HG02642 (cell line): ENCODE measurements at regions not wholly inside any gene's neighbourhood (a gene's known extent, or its start where the extent isn't known, plus 50 kb on each side); places are given as distances from the start of the nearest gene placed in this dataset.

Source experiments
- ATAC-seq: cut with Tn5 transposase; IDR thresholded peaks from one replicate; pipeline ENCODE4 v1.9.1; 2021; ENCODE audit warnings: mild to moderate bottlenecking; ENCODE audit not compliant: unreplicated experiment, poor library complexity

- ATAC-seq, result no peak
These were observed 579.7 kb upstream of the ZNF608 start for GRCh38 chr5:125326150-125326510.

GRCh38 chr5:125327676-125328075 is 581.2 kb upstream of the ZNF608 start:
- no peak for ATAC-seq

- no peak for ATAC-seq
These were observed 585.7 kb upstream of the ZNF608 start for GRCh38 chr5:125331987-125332598.

- no peak for ATAC-seq
These were observed 587.0 kb upstream of the ZNF608 start for GRCh38 chr5:125333416-125333815.

GRCh38 chr5:125336401-125336800 is 590.0 kb upstream of the ZNF608 start:
- no peak for ATAC-seq

GRCh38 chr5:125337294-125337693 is 590.9 kb upstream of the ZNF608 start:
- ATAC-seq, result no peak

- ATAC-seq, result no peak
These were observed 592.2 kb upstream of the ZNF608 start for GRCh38 chr5:125338440-125339174.

- ATAC-seq, result no peak
These were observed 595.0 kb upstream of the ZNF608 start for GRCh38 chr5:125341436-125341835.

GRCh38 chr5:125343015-125343414 is 596.6 kb upstream of the ZNF608 start:
- ATAC-seq, result no peak

GRCh38 chr5:125346316-125346715 is 599.9 kb upstream of the ZNF608 start:
- ATAC-seq, result no peak

- no peak for ATAC-seq
These were observed 601.8 kb upstream of the ZNF608 start for GRCh38 chr5:125348221-125348692.

GRCh38 chr5:125348936-125349831 is 602.7 kb upstream of the ZNF608 start:
- ATAC-seq, result no peak

- no peak for ATAC-seq
These were observed 611.2 kb upstream of the ZNF608 start for GRCh38 chr5:125357660-125358059.

GRCh38 chr5:125365747-125366146 is 619.3 kb upstream of the ZNF608 start:
- ATAC-seq, result no peak

GRCh38 chr5:125367702-125368101 is 621.3 kb upstream of the ZNF608 start:
- ATAC-seq, result no peak

- no peak for ATAC-seq
These were observed 624.2 kb upstream of the ZNF608 start for GRCh38 chr5:125370461-125371205.

GRCh38 chr5:125372694-125373631 is 626.5 kb upstream of the ZNF608 start:
- no peak for ATAC-seq

- ATAC-seq, result no peak
These were observed 628.7 kb upstream of the ZNF608 start for GRCh38 chr5:125375143-125375542.

- no peak for ATAC-seq
These were observed 629.7 kb upstream of the ZNF608 start for GRCh38 chr5:125376059-125376641.
